Calu3 (cell line): ENCODE measurements at regions not wholly inside any gene's neighbourhood (a gene's known extent, or its start where the extent isn't known, plus 50 kb on each side); places are given as distances from the start of the nearest gene placed in this dataset.

Experiments
- BruUV-seq: library from RNA; stranded (reverse); fragments of 400-500 nt; replicated peaks from 2 replicates; lab custom pipeline; 2021; lab: Mats Ljungman, UMichigan
- CTCF ChIA-PET: fragments of 300-600 bp; sonication (Branson Sonifier 250); formaldehyde crosslinking; loops from one replicate; lab custom pipeline; 2022; ENCODE audit warnings: antibody characterized with exemption; lab: Charles Lee
- DNase-seq: peaks from one replicate; pipeline ENCODE4 v3.0.0; 2022
- H3K27ac Mint-ChIP-seq: one replicate; pipeline ENCODE4 v1.8.0; 2022; ENCODE audit warnings: mixed read lengths; ENCODE audit not compliant: unreplicated experiment
- H3K27me3 Mint-ChIP-seq: one replicate; pipeline ENCODE4 v1.8.0; 2022; ENCODE audit warnings: mixed read lengths; ENCODE audit not compliant: unreplicated experiment
- H3K36me3 Mint-ChIP-seq: one replicate; pipeline ENCODE4 v1.8.0; 2022; ENCODE audit warnings: mild to moderate bottlenecking, moderate library complexity, mixed read lengths; ENCODE audit not compliant: insufficient read depth, unreplicated experiment
- H3K4me1 Mint-ChIP-seq: one replicate; pipeline ENCODE4 v1.8.0; 2022; ENCODE audit warnings: mild to moderate bottlenecking, low read depth, mixed read lengths; ENCODE audit not compliant: unreplicated experiment
- H3K4me3 Mint-ChIP-seq: one replicate; pipeline ENCODE4 v1.8.0; 2022; ENCODE audit warnings: mild to moderate bottlenecking, low read depth, moderate library complexity, mixed read lengths; ENCODE audit not compliant: unreplicated experiment
- H3K9me3 Mint-ChIP-seq: one replicate; pipeline ENCODE4 v1.8.0; 2022; ENCODE audit warnings: low read depth, mixed read lengths; ENCODE audit not compliant: unreplicated experiment
- intact Hi-C: fragments of 100-400 bp; cut with micrococcal nuclease; formaldehyde crosslinking; loops from one replicate; pipeline ENCODE4 v1.10.0; 2022; ENCODE audit not compliant: unreplicated experiment
- TF ChIP-seq, protein P1 (sequence below): fragments of 200-600 bp; IDR thresholded peaks from one replicate; pipeline ENCODE4 v1.8.0; 2022; ENCODE audit warnings: antibody characterized with exemption; ENCODE audit not compliant: unreplicated experiment

DNA sequence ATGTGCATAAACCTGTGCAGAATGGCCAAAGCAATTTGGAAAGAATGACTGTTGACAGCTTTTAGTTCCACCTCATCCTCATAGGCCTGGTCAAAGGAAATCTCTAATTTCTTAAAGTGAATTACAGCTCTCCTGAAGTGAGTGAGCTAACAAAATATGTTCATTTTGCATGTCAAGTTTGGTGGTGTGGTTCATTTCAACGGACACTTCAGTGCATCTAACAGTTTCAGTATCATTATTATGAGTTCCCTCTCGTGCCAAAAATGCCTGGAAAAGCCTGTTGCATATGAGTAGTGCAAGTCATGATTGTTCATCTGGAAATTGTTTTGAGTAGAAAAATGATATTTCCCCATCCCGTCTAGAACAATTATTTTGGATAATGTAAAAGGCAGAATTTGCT lies 53.2 kb upstream of the HMHB1 start:
- Mint-ChIP-seq H3K27me3 (no peaks in the 10 kb centered on the region), H3K4me3 (no peak overlapping the region), H3K27ac (no peak overlapping the region), H3K9me3 (no peaks in the 10 kb centered on the region), H3K4me1 (no peaks in the 10 kb centered on the region), H3K36me3 (no peaks in the 10 kb centered on the region)
- DNase-seq, result no peak
- CTCF ChIA-PET, result no interaction called here
- TF ChIP-seq, protein P1, sequence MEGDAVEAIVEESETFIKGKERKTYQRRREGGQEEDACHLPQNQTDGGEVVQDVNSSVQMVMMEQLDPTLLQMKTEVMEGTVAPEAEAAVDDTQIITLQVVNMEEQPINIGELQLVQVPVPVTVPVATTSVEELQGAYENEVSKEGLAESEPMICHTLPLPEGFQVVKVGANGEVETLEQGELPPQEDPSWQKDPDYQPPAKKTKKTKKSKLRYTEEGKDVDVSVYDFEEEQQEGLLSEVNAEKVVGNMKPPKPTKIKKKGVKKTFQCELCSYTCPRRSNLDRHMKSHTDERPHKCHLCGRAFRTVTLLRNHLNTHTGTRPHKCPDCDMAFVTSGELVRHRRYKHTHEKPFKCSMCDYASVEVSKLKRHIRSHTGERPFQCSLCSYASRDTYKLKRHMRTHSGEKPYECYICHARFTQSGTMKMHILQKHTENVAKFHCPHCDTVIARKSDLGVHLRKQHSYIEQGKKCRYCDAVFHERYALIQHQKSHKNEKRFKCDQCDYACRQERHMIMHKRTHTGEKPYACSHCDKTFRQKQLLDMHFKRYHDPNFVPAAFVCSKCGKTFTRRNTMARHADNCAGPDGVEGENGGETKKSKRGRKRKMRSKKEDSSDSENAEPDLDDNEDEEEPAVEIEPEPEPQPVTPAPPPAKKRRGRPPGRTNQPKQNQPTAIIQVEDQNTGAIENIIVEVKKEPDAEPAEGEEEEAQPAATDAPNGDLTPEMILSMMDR, result no peak
- intact Hi-C loops, result no loop called here
- no TSS peak for BruUV-seq

DNA sequence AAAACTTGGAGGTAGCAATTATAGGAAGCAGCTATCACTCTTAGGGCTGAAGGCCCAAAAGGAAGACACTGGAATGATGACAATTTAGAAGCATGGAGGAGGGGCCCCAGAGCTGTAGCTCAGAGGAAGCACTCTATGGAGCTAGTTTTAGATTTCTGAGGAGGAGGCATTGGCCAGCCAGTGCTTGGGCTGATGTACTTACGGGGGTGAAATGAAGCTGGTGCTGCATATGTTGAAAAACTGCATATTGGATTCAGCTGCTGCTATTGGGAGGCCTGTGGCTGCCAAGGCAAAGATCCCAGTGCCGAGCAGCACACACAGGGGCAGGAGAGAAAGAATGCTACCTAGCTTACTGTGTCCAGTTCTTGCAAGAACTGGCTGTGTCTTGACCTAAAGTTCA lies 53.9 kb upstream of the HMHB1 start:
- Mint-ChIP-seq H3K27me3 (no peaks in the 10 kb centered on the region), H3K36me3 (no peaks in the 10 kb centered on the region), H3K4me3 (no peak overlapping the region), H3K27ac (no peak overlapping the region), H3K4me1 (no peaks in the 10 kb centered on the region), H3K9me3 (no peaks in the 10 kb centered on the region)
- no TSS peak for BruUV-seq
- DNase-seq, result no peak
- TF ChIP-seq, protein P1, result no peak
- intact Hi-C loops, result no loop called here
- CTCF ChIA-PET, result no interaction called here

DNA sequence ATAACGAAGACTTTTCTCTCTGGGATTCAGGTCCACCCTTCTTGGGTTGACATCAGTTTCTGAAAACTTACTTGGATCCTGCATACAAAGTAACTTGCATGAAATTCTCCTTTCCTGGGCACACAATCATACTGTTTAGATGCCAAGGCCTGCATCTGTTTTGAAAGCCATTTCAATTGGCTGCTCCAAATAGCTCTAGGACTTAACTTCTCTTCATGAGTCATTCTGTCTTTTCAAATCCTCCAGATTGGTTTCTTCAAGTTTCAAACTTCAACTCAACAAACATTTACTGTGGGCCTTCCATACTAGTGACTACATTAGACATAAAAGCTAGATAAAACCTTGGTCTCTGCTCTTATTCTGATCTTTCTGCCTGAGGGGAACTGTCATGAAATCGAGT lies 54.8 kb upstream of the HMHB1 start:
- CTCF ChIA-PET, result no interaction called here
- no peak overlapping the region for H3K27ac Mint-ChIP-seq

DNA sequence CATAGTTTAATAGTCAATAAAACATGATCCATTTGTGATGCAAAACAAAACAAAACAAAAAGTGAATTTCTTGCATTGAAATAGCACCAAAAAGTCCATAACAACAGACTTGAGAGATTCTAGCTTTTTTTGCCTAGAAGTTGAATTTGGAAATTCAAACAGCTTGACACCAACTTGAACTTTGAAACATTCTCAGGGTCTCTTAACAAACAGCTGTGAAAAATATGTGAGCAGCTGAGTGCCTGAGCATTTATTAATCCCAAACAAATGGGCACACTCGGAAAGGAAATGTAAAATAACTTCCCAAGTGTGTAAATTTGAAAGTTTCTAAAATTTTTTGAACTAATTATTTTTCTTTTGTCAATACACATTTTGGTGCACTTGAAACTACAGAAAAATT lies 56.0 kb upstream of the HMHB1 start:
- TF ChIP-seq, protein P1, result no peak
- Mint-ChIP-seq H3K9me3 (no peaks in the 10 kb centered on the region), H3K36me3 (no peaks in the 10 kb centered on the region), H3K27me3 (no peaks in the 10 kb centered on the region), H3K4me3 (no peak overlapping the region), H3K27ac (no peak overlapping the region), H3K4me1 (no peaks in the 10 kb centered on the region)
- no peak for DNase-seq
- BruUV-seq, result no TSS peak
- CTCF ChIA-PET, result no interaction called here
- intact Hi-C loops, result no loop called here

More for the DNA sequence above, 54.8 kb upstream of the HMHB1 start:
- intact Hi-C loops, result no loop called here
- no peaks in the 10 kb centered on the region for H3K9me3 Mint-ChIP-seq
- TF ChIP-seq, protein P1, result no peak
- no peaks in the 10 kb centered on the region for H3K36me3 Mint-ChIP-seq
- BruUV-seq, result no TSS peak
- no peaks in the 10 kb centered on the region for H3K27me3 Mint-ChIP-seq
- H3K4me3 Mint-ChIP-seq, result no peak overlapping the region
- no peaks in the 10 kb centered on the region for H3K4me1 Mint-ChIP-seq
- no peak for DNase-seq
